Stimulated activated naive CD8-positive, alpha-beta T cell treated with anti-CD3 and anti-CD28 coated beads, Interleukin-15, Interleukin-2, amounts not matched to agents 100 ng/mL and 50 ng/mL, for 24 hours (primary cell): ENCODE measurements at regions not wholly inside any gene's neighbourhood (a gene's known extent, or its start where the extent isn't known, plus 50 kb on each side); places are given as distances from the start of the nearest gene placed in this dataset.
"Not testable (repeated sequence)": the region's sequence is repeated elsewhere in the genome, so short reads cannot be mapped to it uniquely, and the experiment has no call there.

Experiments
- H3K27ac Mint-ChIP-seq: one replicate; pipeline ENCODE4 v1.8.0; 2021; ENCODE audit warnings: mild to moderate bottlenecking, mixed read lengths
- H3K27me3 Mint-ChIP-seq: one replicate; pipeline ENCODE4 v1.8.0; 2021; ENCODE audit warnings: mixed read lengths
- H3K36me3 Mint-ChIP-seq: one replicate; pipeline ENCODE4 v1.8.0; 2021; ENCODE audit warnings: low read depth, mixed read lengths
- H3K4me1 Mint-ChIP-seq: one replicate; pipeline ENCODE4 v1.8.0; 2021; ENCODE audit warnings: low read depth, mixed read lengths
- H3K4me3 Mint-ChIP-seq: one replicate; pipeline ENCODE4 v1.8.0; 2021; ENCODE audit warnings: mild to moderate bottlenecking, mixed read lengths
- H3K9me3 Mint-ChIP-seq: one replicate; pipeline ENCODE4 v1.8.0; 2021; ENCODE audit warnings: mixed read lengths

DNA sequence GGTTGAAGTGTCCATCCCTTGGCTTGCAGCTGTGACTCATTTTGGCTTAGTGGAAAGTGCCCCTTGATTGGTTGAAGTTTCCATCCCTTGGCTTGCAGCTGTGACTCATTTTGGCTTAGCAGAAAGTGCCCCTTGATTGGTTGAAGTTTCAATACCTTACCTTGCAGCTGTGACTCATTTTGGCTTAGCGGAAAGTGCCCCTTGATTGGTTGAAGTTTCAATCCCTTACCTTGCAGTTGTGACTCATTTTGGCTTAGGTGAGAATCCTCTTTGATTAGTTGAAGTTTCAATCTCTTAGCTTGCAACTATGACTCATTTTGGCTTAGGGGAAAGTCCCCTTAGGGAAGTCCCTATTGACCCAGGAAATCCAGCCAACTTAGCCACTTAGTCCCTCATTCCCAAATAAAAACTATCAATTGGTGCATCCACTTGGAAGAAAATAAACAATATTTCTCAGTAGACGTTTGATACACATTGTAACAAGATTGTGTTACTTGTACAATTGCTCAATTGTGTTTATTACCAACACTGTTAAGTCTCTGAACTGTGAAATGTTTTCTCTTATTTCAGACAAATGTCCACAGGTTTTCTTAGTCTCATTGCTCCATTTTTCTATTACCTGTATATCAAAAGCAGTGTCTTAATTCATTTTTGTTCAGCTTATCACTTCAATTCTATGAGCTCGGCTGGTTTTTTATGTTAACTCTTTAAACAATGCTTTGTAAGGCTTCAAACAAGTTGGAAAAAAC lies 2308.8 kb upstream of the ACO1 start:
- Mint-ChIP-seq H3K9me3 (peaks cover 23% of the 10 kb centered on the region), H3K27ac (peak overlapping the region; percentile 68), H3K4me1 (peaks cover 19% of the 10 kb centered on the region), H3K27me3 (no peaks in the 10 kb centered on the region), H3K36me3 (no peaks in the 10 kb centered on the region), H3K4me3 (peak overlapping the region; percentile 47)

GRCh38 chr9:30078195-30078594 lies 2306.2 kb upstream of the ACO1 start:
- no peak overlapping the region for H3K4me3 Mint-ChIP-seq

GRCh38 chr9:30089428-30089827 lies 2295.0 kb upstream of the ACO1 start:
- Mint-ChIP-seq H3K27me3 (no peaks in the 10 kb centered on the region), H3K36me3 (no peaks in the 10 kb centered on the region), H3K9me3 (peaks cover 4% of the 10 kb centered on the region), H3K4me3 (no peak overlapping the region), H3K27ac (no peak overlapping the region), H3K4me1 (no peaks in the 10 kb centered on the region)

More at GRCh38 chr9:30078195-30078594, 2306.2 kb upstream of the ACO1 start:
- H3K27me3 Mint-ChIP-seq, result no peaks in the 10 kb centered on the region
- H3K9me3 Mint-ChIP-seq, result peaks cover 23% of the 10 kb centered on the region
- H3K36me3 Mint-ChIP-seq, result no peaks in the 10 kb centered on the region
- no peak overlapping the region for H3K27ac Mint-ChIP-seq
- H3K4me1 Mint-ChIP-seq, result peaks cover 19% of the 10 kb centered on the region

DNA sequence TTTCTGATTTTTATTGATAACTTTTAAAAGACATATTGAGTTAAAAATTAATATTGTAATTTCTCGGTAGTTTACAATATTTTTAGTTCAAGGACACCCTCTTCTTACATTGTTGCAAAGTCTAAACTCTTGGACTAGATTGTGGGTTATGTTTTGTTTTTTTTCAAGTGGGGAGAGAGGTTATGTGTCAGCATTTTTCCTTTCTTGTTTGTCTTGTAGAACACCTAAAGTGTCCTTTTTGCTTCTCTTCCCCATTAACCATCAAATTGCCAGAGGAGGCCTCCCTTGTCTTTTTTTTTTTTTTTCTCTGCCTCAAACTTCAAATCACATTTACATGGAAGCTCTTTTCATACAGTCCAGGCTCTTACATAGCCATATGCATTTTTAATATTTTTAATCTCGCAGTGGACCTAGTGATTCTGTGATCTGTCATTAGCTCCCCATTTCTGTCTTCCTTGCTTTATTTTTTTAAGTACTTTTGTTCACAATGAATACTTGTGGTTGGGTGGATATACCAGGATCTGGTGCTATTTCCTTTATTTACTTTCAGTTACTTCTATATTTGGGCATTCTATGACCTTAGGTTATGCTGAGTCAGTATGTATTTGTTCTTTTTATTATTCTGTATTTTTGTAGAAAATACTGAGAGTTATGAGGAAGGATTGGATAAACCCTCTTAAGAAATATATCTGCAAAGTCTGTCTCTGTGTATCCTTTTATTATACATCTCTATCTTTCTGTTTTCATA lies 2280.6 kb upstream of the ACO1 start:
- Mint-ChIP-seq H3K9me3 (peaks cover 5% of the 10 kb centered on the region), H3K27ac (no peak overlapping the region), H3K4me3 (no peak overlapping the region), H3K4me1 (no peaks in the 10 kb centered on the region), H3K36me3 (no peaks in the 10 kb centered on the region), H3K27me3 (no peaks in the 10 kb centered on the region)

DNA sequence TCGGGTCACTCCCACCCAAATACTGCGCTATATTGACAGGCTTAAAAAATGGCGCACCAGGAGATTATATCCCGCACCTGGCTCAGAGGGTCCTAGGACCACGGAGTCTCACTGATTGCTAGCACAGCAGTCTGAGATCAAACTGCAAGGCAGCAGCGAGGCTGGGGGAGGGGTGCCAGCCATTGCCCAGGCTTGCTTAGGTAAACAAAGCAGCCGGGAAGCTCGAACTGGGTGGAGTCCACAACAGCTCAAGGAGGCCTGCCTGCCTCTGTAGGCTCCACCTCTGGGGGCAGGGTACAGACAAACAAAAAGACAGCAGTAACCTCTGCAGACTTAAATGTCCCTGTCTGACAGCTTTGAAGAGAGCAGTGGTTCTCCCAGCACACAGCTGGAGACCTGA lies 2277.3 kb upstream of the ACO1 start:
- not testable (repeated sequence) for H3K4me3 Mint-ChIP-seq, H3K9me3 Mint-ChIP-seq, H3K36me3 Mint-ChIP-seq, H3K27me3 Mint-ChIP-seq, H3K4me1 Mint-ChIP-seq, H3K27ac Mint-ChIP-seq

DNA sequence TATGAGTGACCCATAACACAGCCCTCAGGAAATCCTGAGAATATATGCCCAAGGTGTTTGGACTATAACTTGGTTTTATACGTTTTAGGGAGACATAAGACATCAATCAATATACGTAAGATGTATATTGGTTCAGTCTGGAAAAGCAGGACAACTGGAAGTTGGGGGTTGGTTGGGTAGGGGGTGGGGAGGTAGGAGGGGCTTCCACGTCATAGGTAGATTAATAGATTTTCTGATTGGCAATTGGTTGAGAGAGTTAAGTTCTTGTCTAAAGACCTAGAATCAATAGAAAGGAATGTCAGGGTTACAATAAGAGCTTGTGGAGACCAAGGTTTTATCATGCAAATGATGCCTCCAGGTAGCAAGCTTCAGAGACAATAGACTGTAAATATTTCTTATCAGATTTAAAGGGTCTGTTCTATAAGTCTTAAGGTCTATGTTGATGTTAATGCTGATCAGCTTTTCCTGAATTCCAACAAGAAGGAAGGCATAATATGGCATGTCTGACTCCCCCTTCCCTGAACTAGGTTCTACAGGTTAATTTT lies 2267.7 kb upstream of the ACO1 start:
- no peaks in the 10 kb centered on the region for H3K4me1 Mint-ChIP-seq
- H3K36me3 Mint-ChIP-seq, result no peaks in the 10 kb centered on the region
- peaks cover 3% of the 10 kb centered on the region for H3K9me3 Mint-ChIP-seq
- H3K27me3 Mint-ChIP-seq, result no peaks in the 10 kb centered on the region
- no peak overlapping the region for H3K4me3 Mint-ChIP-seq
- H3K27ac Mint-ChIP-seq, result no peak overlapping the region

- H3K4me1 Mint-ChIP-seq, result no peaks in the 10 kb centered on the region
- no peak overlapping the region for H3K4me3 Mint-ChIP-seq
- no peaks in the 10 kb centered on the region for H3K27me3 Mint-ChIP-seq
- H3K9me3 Mint-ChIP-seq, result peaks cover under 1% of the 10 kb centered on the region
- H3K36me3 Mint-ChIP-seq, result no peaks in the 10 kb centered on the region
- no peak overlapping the region for H3K27ac Mint-ChIP-seq
These were observed 2263.8 kb upstream of the ACO1 start for GRCh38 chr9:30120666-30121065.

- Mint-ChIP-seq H3K36me3 (no peaks in the 10 kb centered on the region), H3K4me1 (no peaks in the 10 kb centered on the region), H3K9me3 (no peaks in the 10 kb centered on the region), H3K27me3 (no peaks in the 10 kb centered on the region), H3K4me3 (no peak overlapping the region), H3K27ac (no peak overlapping the region)
These were observed 2262.8 kb upstream of the ACO1 start for GRCh38 chr9:30121611-30122010.

- no peaks in the 10 kb centered on the region for H3K27me3 Mint-ChIP-seq
- H3K36me3 Mint-ChIP-seq, result no peaks in the 10 kb centered on the region
- no peaks in the 10 kb centered on the region for H3K4me1 Mint-ChIP-seq
- H3K27ac Mint-ChIP-seq, result no peak overlapping the region
- peaks cover 6% of the 10 kb centered on the region for H3K9me3 Mint-ChIP-seq
- H3K4me3 Mint-ChIP-seq, result no peak overlapping the region
These were observed 2258.6 kb upstream of the ACO1 start for GRCh38 chr9:30125881-30126280.

- no peaks in the 10 kb centered on the region for H3K27me3 Mint-ChIP-seq
- H3K9me3 Mint-ChIP-seq, result peaks cover 6% of the 10 kb centered on the region
- no peaks in the 10 kb centered on the region for H3K36me3 Mint-ChIP-seq
- H3K27ac Mint-ChIP-seq, result no peak overlapping the region
- no peak overlapping the region for H3K4me3 Mint-ChIP-seq
- no peaks in the 10 kb centered on the region for H3K4me1 Mint-ChIP-seq
These were observed 2257.1 kb upstream of the ACO1 start for GRCh38 chr9:30127371-30127770.

- H3K9me3 Mint-ChIP-seq, result peaks cover 22% of the 10 kb centered on the region
- H3K27ac Mint-ChIP-seq, result no peak overlapping the region
- H3K36me3 Mint-ChIP-seq, result no peaks in the 10 kb centered on the region
- H3K27me3 Mint-ChIP-seq, result no peaks in the 10 kb centered on the region
- H3K4me3 Mint-ChIP-seq, result no peak overlapping the region
- H3K4me1 Mint-ChIP-seq, result no peaks in the 10 kb centered on the region
These were observed 2244.0 kb upstream of the ACO1 start for GRCh38 chr9:30140407-30140806.

- H3K4me3 Mint-ChIP-seq, result no peak overlapping the region
- peaks cover 4% of the 10 kb centered on the region for H3K9me3 Mint-ChIP-seq
- no peaks in the 10 kb centered on the region for H3K4me1 Mint-ChIP-seq
- H3K27ac Mint-ChIP-seq, result no peak overlapping the region
- no peaks in the 10 kb centered on the region for H3K36me3 Mint-ChIP-seq
- H3K27me3 Mint-ChIP-seq, result no peaks in the 10 kb centered on the region
These were observed 2223.9 kb upstream of the ACO1 start for GRCh38 chr9:30160570-30160969.

GRCh38 chr9:30172206-30172605 lies 2212.2 kb upstream of the ACO1 start:
- no peaks in the 10 kb centered on the region for H3K27me3 Mint-ChIP-seq
- H3K4me1 Mint-ChIP-seq, result no peaks in the 10 kb centered on the region
- H3K36me3 Mint-ChIP-seq, result no peaks in the 10 kb centered on the region
- H3K27ac Mint-ChIP-seq, result no peak overlapping the region
- H3K9me3 Mint-ChIP-seq, result peaks cover 12% of the 10 kb centered on the region
- no peak overlapping the region for H3K4me3 Mint-ChIP-seq

- H3K4me3 Mint-ChIP-seq, result no peak overlapping the region
- H3K9me3 Mint-ChIP-seq, result no peaks in the 10 kb centered on the region
- no peaks in the 10 kb centered on the region for H3K4me1 Mint-ChIP-seq
- H3K27ac Mint-ChIP-seq, result no peak overlapping the region
- no peaks in the 10 kb centered on the region for H3K36me3 Mint-ChIP-seq
- H3K27me3 Mint-ChIP-seq, result no peaks in the 10 kb centered on the region
These were observed 2205.8 kb upstream of the ACO1 start for GRCh38 chr9:30178610-30179009.

DNA sequence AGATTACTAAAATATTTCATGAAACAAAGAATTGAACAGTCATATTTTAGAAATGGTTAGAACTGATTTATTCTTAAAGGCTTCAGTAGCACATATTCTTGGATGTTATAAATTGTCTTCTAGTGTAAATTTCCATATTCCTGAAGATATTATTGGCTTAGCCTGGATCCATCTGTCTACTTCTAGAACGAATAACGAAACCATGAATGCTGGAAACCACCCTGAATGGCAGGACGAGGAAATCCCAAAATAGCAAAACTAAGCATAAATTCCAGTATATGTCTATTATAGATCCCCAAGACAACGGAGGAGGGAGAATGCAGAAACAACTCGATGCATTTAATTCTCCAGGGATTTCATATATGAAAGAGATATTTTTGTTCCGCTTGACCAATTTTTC lies 2191.0 kb upstream of the ACO1 start:
- Mint-ChIP-seq H3K4me3 (no peak overlapping the region), H3K27me3 (no peaks in the 10 kb centered on the region), H3K27ac (no peak overlapping the region), H3K4me1 (no peaks in the 10 kb centered on the region), H3K36me3 (no peaks in the 10 kb centered on the region), H3K9me3 (peaks cover 13% of the 10 kb centered on the region)
